ENCODE measurements at regions not wholly inside any gene's neighbourhood (a gene's known extent, or its start where the extent isn't known, plus 50 kb on each side); places are given as distances from the start of the nearest gene placed in this dataset.

GRCh38 chr6:47400581-47400980 is 77.0 kb upstream of the CD2AP start:
- Histone ChIP-seq H3K27me3 (ENCODE audit: control insufficient read depth in 4 of 4, insufficient read depth in 4 of 4, low read length in 3 of 4) (no peaks in the 10 kb centered on the region), H3K36me3 (ENCODE audit: control insufficient read depth in 4 of 4, insufficient read depth in 3 of 4, low read depth in 1 of 4, low read length in 3 of 4) (no peaks in the 10 kb centered on the region), H3K9ac (ENCODE audit: low read depth in 1 of 2, low read length in 2 of 2) (no peak overlapping the region), H3K9me3 (ENCODE audit: control insufficient read depth in 4 of 4, low read length in 3 of 4) (no peaks in the 10 kb centered on the region), H3K4me3 (ENCODE audit: low read depth in 1 of 3, low read length in 3 of 3) (no peak overlapping the region), H3K27ac (ENCODE audit: low read depth in 1 of 2, low read length in 2 of 2) (no peak overlapping the region), H3K4me1 (ENCODE audit: control insufficient read depth in 4 of 4, insufficient read depth in 4 of 4, low read length in 3 of 4) (peaks cover 0 to 6% (median under 1%) of the 10 kb centered on the region in 4 donors)
- TF ChIP-seq REST (IDR thresholded peaks at IDR 0.05) (no peak), NR2F2 (IDR thresholded peaks at IDR 0.05) (no peak), HNF4A (conservative IDR thresholded peaks at IDR 0.05) (no peak), TAF1 (conservative IDR thresholded peaks at IDR 0.05) (no peak), HNF4G (IDR thresholded peaks at IDR 0.05) (no peak), MAX (IDR thresholded peaks at IDR 0.05) (no peak), RXRA (IDR thresholded peaks at IDR 0.05) (no peak), SP1 (IDR thresholded peaks at IDR 0.05) (no peak), JUND (IDR thresholded peaks at IDR 0.05) (no peak), EGR1 (IDR thresholded peaks at IDR 0.05; ENCODE audit: low read depth in 2 of 2) (no peak), ATF3 (IDR thresholded peaks at IDR 0.05) (no peak), CTCF (IDR thresholded peaks at IDR 0.05; ENCODE audit: low read depth, low read length, missing input control) (no peak)
- TF ChIP-seq, protein P1, sequence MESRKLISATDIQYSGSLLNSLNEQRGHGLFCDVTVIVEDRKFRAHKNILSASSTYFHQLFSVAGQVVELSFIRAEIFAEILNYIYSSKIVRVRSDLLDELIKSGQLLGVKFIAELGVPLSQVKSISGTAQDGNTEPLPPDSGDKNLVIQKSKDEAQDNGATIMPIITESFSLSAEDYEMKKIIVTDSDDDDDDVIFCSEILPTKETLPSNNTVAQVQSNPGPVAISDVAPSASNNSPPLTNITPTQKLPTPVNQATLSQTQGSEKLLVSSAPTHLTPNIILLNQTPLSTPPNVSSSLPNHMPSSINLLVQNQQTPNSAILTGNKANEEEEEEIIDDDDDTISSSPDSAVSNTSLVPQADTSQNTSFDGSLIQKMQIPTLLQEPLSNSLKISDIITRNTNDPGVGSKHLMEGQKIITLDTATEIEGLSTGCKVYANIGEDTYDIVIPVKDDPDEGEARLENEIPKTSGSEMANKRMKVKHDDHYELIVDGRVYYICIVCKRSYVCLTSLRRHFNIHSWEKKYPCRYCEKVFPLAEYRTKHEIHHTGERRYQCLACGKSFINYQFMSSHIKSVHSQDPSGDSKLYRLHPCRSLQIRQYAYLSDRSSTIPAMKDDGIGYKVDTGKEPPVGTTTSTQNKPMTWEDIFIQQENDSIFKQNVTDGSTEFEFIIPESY (IDR thresholded peaks at IDR 0.05): no peak
- no peak for DNase-seq (ENCODE audit: low spot score)
- 94% methylated on average over 3 of the region's 3 CpGs for WGBS

DNA sequence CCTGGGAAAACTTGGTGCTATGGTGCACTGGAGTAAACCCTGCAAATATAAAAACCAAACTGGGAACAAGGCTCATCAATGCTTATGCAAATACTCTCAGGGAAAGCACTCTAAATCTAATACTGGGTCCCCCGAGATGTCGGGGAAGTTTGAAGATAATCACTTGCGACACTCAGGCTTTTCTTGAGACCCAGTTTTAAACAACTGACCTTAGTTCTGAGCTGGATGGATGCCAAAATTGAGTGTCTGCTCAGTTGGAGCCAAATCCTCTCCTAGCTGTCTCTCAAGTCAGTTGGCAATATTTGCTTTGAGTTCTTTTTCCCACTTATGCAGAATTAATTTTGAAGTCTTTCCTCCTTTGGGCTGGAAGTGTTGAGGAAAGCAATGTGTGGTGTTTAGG is 75.5 kb upstream of the CD2AP start:
- Histone ChIP-seq H3K36me3 (ENCODE audit: control insufficient read depth in 4 of 4, insufficient read depth in 3 of 4, low read depth in 1 of 4, low read length in 3 of 4) (no peaks in the 10 kb centered on the region), H3K4me1 (ENCODE audit: control insufficient read depth in 4 of 4, insufficient read depth in 4 of 4, low read length in 3 of 4) (peaks cover 0 to 6% (median under 1%) of the 10 kb centered on the region in 4 donors), H3K9me3 (ENCODE audit: control insufficient read depth in 4 of 4, low read length in 3 of 4) (no peaks in the 10 kb centered on the region), H3K27ac (ENCODE audit: low read depth in 1 of 2, low read length in 2 of 2) (no peak overlapping the region), H3K4me3 (ENCODE audit: low read depth in 1 of 3, low read length in 3 of 3) (no peak overlapping the region), H3K27me3 (ENCODE audit: control insufficient read depth in 4 of 4, insufficient read depth in 4 of 4, low read length in 3 of 4) (no peaks in the 10 kb centered on the region), H3K9ac (ENCODE audit: low read depth in 1 of 2, low read length in 2 of 2) (no peak overlapping the region)
- TF ChIP-seq EGR1 (IDR thresholded peaks at IDR 0.05; ENCODE audit: low read depth in 2 of 2) (no peak), YY1 (IDR thresholded peaks at IDR 0.05) (no peak), NR2F2 (IDR thresholded peaks at IDR 0.05) (no peak), REST (IDR thresholded peaks at IDR 0.05) (no peak)
- 79% methylated on average over 3 of the region's 3 CpGs for WGBS
- DNase-seq (ENCODE audit: low spot score): no peak
